ENCODE measurements at regions not wholly inside any gene's neighbourhood (a gene's known extent, or its start where the extent isn't known, plus 50 kb on each side); places are given as distances from the start of the nearest gene placed in this dataset.

DNA sequence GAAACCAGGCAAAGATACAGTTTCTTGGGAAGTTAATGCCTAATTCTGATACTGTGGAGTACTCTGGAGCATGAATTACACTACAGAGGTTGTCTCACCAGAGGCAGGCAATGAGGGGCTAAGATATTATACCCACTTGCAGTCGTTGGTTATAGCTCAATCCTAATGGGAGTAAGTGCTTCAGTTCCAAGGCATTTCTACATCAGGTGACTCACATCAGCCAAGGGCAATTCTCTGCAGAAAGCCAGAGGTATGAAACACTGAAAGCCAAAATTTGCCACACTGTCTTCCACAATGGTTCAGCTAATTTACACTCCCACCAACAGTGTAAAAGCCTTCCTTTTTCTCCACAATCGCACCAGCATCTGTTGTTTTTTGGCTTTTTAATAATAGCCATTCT lies 174.0 kb upstream of the IL15 start (continued):
- TF ChIP-seq, protein P1, sequence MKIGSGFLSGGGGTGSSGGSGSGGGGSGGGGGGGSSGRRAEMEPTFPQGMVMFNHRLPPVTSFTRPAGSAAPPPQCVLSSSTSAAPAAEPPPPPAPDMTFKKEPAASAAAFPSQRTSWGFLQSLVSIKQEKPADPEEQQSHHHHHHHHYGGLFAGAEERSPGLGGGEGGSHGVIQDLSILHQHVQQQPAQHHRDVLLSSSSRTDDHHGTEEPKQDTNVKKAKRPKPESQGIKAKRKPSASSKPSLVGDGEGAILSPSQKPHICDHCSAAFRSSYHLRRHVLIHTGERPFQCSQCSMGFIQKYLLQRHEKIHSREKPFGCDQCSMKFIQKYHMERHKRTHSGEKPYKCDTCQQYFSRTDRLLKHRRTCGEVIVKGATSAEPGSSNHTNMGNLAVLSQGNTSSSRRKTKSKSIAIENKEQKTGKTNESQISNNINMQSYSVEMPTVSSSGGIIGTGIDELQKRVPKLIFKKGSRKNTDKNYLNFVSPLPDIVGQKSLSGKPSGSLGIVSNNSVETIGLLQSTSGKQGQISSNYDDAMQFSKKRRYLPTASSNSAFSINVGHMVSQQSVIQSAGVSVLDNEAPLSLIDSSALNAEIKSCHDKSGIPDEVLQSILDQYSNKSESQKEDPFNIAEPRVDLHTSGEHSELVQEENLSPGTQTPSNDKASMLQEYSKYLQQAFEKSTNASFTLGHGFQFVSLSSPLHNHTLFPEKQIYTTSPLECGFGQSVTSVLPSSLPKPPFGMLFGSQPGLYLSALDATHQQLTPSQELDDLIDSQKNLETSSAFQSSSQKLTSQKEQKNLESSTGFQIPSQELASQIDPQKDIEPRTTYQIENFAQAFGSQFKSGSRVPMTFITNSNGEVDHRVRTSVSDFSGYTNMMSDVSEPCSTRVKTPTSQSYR (CRISPR knock-in tag; IDR thresholded peaks at IDR 0.05): no peak

DNA sequence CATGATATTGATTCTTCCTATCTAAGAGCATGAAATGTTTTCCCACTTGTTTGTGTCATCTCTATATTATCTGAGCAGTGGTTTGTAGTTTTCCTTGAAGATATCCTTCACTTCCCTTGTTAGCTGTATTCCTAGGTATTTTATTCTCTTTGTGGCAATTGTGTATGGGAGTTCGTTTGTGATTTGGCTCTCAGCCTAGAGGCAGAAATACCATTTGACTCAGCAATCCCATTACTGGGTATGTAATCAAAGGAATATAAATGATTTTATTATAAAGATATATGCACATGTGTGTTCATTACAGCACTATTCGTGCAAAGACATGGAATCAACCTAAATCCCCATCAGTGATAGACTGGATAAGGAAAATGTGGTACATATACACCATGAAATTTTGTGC lies 172.7 kb upstream of the IL15 start:
- Mint-ChIP-seq H3K27ac (no peak overlapping the region), H3K36me3 (no peaks in the 10 kb centered on the region), H3K4me3 (no peak overlapping the region), H3K27me3 (ENCODE audit: low read depth) (no peaks in the 10 kb centered on the region), H3K4me1 (no peaks in the 10 kb centered on the region), H3K9me3 (no peaks in the 10 kb centered on the region)
- POLR2A ChIA-PET: no interaction called here
- TF ChIP-seq KAT7 (CRISPR knock-in tag; IDR thresholded peaks at IDR 0.05; ENCODE audit: borderline replicate concordance) (no peak), ZNF423 (CRISPR knock-in tag; IDR thresholded peaks at IDR 0.05) (no peak)
- no peak for ATAC-seq
- CTCF ChIA-PET: no interaction called here
- DNase-seq (ENCODE audit: low spot score): no peak

- H3K27ac Mint-ChIP-seq: no peak overlapping the region
- H3K9me3 Mint-ChIP-seq: no peaks in the 10 kb centered on the region
- H3K27me3 Mint-ChIP-seq (ENCODE audit: low read depth): no peaks in the 10 kb centered on the region
- CTCF ChIA-PET: no interaction called here
- ATAC-seq: no peak
- H3K4me1 Mint-ChIP-seq: no peaks in the 10 kb centered on the region
- no peaks in the 10 kb centered on the region for H3K36me3 Mint-ChIP-seq
- no peak overlapping the region for H3K4me3 Mint-ChIP-seq
- no peak for DNase-seq (ENCODE audit: low spot score)
- POLR2A ChIA-PET: no interaction called here
- TF ChIP-seq ZNF396 (CRISPR knock-in tag; IDR thresholded peaks at IDR 0.05; ENCODE audit: borderline replicate concordance): no peak
Measured at GRCh38 chr4:141464366-141464765, 172.0 kb upstream of the IL15 start.

DNA sequence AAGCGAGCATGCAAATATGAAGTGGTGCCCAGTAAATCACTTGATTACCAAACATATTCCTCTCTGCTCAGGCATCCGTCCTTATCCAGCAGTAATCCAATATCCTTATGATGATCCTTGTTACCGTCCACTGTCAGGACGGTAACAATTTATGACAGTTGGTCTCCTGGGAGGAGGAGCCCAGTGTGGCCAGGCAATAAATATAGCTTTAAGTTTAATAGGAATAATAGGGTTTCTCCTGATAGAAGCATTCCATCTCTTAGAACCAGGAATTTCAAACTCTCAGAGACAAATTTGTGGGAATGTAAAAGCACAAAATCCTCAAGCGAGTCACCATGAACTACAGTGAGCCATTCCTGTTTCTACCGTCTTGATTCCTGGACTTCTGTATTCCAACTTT lies 171.2 kb upstream of the IL15 start:
- ATAC-seq (no peak), DNase-seq (ENCODE audit: low spot score) (no peak)
- Mint-ChIP-seq H3K36me3 (no peaks in the 10 kb centered on the region), H3K4me1 (no peaks in the 10 kb centered on the region), H3K9me3 (no peaks in the 10 kb centered on the region), H3K27ac (no peak overlapping the region), H3K27me3 (ENCODE audit: low read depth) (no peaks in the 10 kb centered on the region), H3K4me3 (no peak overlapping the region)
- ChIA-PET POLR2A (no interaction called here), CTCF (no interaction called here)
- TF ChIP-seq FOXP4 (CRISPR knock-in tag; IDR thresholded peaks at IDR 0.05) (no peak), ATF3 (CRISPR knock-in tag; conservative IDR thresholded peaks at IDR 0.05) (no peak), TCF7 (CRISPR knock-in tag; IDR thresholded peaks at IDR 0.05; ENCODE audit: low read depth) (no peak), NFE2L1 (CRISPR knock-in tag; IDR thresholded peaks at IDR 0.05) (no peak), HMGA2 (CRISPR knock-in tag; IDR thresholded peaks at IDR 0.05) (no peak), JUN (CRISPR knock-in tag; IDR thresholded peaks at IDR 0.05) (no peak), ELF4 (CRISPR knock-in tag; IDR thresholded peaks at IDR 0.05; ENCODE audit: low read depth) (no peak), ZNF121 (CRISPR knock-in tag; IDR thresholded peaks at IDR 0.05) (no peak)
- TF ChIP-seq, protein P2, sequence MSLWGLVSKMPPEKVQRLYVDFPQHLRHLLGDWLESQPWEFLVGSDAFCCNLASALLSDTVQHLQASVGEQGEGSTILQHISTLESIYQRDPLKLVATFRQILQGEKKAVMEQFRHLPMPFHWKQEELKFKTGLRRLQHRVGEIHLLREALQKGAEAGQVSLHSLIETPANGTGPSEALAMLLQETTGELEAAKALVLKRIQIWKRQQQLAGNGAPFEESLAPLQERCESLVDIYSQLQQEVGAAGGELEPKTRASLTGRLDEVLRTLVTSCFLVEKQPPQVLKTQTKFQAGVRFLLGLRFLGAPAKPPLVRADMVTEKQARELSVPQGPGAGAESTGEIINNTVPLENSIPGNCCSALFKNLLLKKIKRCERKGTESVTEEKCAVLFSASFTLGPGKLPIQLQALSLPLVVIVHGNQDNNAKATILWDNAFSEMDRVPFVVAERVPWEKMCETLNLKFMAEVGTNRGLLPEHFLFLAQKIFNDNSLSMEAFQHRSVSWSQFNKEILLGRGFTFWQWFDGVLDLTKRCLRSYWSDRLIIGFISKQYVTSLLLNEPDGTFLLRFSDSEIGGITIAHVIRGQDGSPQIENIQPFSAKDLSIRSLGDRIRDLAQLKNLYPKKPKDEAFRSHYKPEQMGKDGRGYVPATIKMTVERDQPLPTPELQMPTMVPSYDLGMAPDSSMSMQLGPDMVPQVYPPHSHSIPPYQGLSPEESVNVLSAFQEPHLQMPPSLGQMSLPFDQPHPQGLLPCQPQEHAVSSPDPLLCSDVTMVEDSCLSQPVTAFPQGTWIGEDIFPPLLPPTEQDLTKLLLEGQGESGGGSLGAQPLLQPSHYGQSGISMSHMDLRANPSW (CRISPR knock-in tag; conservative IDR thresholded peaks at IDR 0.05; ENCODE audit: low read depth): no peak

Data from WTC11 (cell line).